Activated T-cell treated with anti-CD3 and anti-CD28 coated beads for 1 hour (primary cell): ENCODE measurements at regions not wholly inside any gene's neighbourhood (a gene's known extent, or its start where the extent isn't known, plus 50 kb on each side); places are given as distances from the start of the nearest gene placed in this dataset.

Experiments
- DNase-seq: peaks from one replicate; pipeline ENCODE4 v3.0.0-alpha.2; 2020; ENCODE audit warnings: low read depth

DNA sequence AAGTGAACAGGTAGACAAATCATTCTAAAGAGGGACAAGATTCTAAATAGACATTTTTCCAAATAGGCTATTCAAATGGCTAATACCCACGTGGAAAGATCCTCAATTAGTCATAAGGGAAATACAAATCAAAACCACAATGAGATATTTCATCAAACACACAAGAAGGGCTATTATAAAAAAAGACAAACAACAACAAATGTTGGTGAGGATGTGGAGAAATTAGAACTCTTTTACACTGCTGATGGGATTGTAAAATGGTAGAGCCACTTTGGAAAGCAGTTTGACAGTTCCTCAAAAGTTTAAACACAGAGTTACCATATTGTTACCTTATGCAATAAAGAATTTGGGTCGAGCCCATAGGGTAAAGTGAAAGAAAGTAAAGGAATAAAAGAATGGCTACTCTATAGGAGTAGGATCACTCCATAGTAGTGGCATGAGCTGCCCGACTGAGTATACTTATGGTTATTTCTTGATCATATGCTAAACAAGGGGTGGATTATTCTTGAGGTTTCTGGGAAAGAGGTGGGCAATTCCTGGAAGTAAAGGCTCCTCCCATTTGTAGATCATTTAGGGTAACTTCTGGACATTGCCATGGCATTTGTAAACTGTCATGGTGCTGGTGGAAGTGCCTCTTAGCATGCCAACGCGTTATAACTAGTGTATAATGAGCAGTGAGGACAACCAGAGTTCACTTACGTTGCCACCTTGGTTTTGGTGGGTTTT lies 58.9 kb upstream of the FAM9C start:
- DNase-seq, result no peak

GRCh38 chrX:13102636-13103035 lies 58.2 kb upstream of the FAM9C start:
- no peak for DNase-seq

DNA sequence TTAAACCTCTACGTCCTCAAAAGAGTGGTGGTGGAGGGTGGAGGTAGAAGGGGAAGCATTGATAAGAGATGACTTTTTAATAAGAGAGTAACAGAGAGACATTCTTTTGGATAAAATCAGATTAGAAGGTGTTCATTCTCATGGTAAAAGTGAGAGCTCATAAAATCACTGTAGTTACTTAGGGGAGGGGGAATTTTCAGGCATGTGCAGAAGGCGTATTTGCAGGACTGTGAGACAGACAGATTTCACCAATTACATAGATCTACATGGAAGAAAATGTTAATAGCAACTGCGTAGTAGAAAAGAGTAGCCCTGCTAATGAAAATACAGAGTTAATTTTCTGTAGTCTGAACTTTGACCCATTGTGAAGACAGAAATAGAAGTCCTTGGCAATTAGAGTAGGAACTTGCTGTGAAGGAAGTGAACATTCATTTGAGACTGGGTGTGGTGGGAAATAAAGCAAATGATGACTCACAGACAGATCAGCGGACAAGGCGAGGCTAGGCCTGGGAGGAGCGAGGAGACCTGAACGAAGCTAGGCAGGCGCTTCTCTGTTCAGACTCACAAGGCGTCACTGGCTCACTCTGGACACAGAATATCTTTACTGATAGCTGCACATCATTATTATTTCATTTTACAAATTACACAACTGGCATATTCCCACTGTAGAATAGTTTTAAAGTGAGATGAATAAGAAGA lies 57.2 kb upstream of the FAM9C start:
- peak; percentile 33 for DNase-seq

DNA sequence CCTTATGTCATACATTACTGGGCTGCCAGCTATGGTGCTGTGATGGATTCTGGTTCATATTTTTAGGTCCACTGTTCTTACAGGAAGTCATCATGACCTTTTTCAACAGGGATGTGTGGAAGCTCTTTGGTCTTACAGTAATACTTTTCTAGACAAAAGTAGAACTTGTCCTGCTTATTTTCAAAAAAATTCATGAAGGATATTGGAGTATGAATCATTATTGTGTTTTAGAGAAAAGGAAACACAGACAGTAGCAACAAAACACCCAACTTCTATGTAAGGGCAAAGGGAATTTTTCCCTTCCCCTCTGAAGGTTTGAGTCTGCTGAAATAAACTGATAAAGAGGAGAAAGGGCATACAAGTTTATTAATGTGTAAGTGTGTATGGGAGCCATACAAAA lies 54.7 kb upstream of the FAM9C start:
- no peak for DNase-seq

GRCh38 chrX:13096728-13097127 lies 52.3 kb upstream of the FAM9C start:
- no peak for DNase-seq

DNA sequence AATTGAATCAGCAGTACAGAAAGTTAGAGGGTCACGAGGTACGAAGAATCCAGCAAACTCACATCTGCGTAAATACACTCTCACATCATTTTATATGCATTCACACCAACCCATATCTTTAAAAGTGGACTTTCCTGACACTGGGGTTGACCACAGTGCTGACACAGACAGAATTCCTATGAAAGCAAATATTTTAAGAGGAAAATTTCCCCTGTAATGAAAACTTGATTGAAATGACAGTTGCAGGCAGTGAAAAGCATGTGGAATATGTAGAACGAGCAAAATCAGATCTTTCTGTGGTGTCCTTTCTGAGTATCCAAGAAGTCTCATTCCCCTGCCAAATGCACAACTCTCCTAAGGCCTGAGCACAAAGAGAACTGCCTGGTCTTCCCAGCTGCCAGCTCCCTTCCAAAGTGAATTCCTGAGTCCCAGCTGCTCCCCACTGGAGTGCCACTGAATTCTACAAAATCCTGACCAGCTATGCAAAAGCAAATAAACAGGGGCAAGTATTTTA lies 50.5 kb upstream of the FAM9C start:
- no peak for DNase-seq

GRCh38 chrX:13094374-13094773 lies 50.0 kb upstream of the FAM9C start:
- no peak for DNase-seq
